ENCODE measurements at regions not wholly inside any gene's neighbourhood (a gene's known extent, or its start where the extent isn't known, plus 50 kb on each side); places are given as distances from the start of the nearest gene placed in this dataset.
"Not testable (repeated sequence)": the region's sequence is repeated elsewhere in the genome, so short reads cannot be mapped to it uniquely, and the experiment has no call there.

DNA sequence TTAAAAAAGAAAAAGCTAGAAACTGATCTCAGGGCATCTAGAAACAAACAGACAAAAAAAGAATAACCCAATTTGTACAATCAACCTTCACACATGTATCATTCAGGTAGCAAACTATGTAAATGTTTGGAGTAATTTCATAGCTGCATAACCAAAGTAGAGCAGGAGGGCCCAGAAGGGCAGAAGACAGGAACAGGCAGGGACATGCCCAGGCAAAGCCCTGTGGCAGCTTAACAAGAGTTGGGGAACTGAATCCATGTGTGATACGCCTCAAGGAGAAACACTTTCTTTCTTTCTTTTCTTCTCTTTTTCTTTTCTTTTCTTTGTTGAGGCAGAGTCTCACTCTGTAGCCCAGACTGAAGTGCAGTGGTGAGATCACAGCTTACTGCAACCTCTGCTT, 390.4 kb upstream of the ANKRD20A1 start:
- H3K4me1 ChIP-seq, H3K27ac ChIP-seq, H3K9me3 ChIP-seq, DNase-seq, H3K4me3 ChIP-seq, H3K27me3 ChIP-seq, H3K36me3 ChIP-seq: not testable (repeated sequence)

DNA sequence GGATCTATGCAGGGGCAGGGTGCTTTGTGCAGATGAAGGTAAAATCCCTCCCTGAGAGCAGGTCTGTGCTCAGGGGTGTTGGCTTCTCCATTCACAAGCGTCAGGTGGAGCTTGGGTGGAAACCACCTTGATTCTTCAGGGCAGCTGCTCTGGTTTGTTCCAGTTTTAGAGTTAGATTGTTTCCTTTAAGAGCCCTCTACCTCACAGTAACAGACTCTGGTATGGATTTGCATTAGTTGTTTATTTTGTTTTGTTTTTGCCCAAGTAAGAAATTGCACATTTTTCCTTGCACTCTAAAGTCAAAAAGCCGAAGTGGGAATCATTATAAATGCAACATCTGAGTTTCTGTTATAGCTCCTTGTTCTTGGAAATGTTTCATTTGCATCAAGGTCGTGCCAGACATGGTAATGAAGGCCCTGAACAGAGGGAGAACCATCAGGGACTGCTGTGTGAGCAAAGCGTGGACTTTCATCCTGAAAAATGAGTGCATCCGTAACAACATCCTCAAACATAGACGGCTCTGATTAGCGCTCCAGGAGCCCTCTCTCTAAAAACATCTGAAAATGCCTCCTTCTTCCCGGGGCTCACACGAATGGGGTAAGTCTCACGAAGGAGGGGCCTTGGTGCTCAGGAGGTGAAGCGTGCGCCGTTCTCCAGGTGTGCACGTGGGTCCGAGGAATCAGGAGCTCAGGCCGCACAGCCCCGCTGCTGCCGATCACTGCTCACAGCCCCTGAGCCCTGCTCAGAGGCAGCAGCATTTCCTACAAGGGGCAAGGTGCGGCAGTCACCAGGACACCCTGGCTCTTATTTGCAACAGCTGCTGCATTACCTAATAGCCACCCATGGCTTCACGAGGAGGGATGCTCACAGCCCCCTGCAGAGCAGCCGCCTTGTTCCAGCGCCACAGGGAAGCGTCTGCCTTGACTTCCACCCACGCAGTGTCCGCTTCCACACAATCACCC, 396.7 kb upstream of the ANKRD20A1 start:
- not testable (repeated sequence) for H3K27ac ChIP-seq, DNase-seq, H3K4me3 ChIP-seq, H3K4me1 ChIP-seq, H3K36me3 ChIP-seq, H3K27me3 ChIP-seq, H3K9me3 ChIP-seq

DNA sequence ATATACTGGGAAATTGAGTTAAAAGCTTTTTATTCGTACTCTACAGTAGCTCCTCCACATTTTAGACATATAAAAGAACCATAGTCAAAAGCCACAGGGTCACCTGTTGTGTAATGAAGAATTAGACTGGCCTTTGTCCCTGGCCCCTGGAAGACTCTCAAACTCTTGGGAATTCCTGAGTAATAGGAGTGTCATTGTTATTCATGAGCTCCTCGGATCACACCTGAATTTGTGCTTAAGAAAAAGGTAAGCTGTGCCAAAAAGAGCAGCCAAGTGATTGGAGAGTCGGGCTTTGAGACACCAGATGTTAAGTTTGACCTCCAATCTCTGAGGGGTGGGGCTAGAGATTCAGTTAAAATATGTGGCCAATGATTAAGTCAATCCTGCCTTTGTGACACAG, 405.8 kb upstream of the ANKRD20A1 start:
- H3K4me1 ChIP-seq, H3K36me3 ChIP-seq, H3K4me3 ChIP-seq, DNase-seq, H3K9me3 ChIP-seq, H3K27ac ChIP-seq, H3K27me3 ChIP-seq: not testable (repeated sequence)

DNA sequence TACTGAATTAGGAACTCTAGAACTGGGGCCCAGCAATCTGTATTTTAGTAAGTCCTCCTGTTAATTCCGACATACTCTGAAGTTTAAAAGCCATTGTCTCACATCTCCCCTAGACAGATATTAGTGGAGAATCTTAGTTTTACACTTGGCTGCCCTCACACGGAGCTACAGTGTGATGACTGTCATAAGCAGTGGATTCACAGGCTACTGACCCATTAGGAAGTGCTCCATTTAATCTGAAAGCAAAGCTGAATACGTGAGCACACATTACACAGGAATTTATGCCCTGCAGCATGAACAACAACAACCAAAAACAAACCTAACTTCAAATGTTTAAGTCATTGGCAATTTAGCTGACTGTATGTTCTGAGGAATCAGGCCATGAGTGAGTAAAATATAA, 416.4 kb upstream of the ANKRD20A1 start:
- H3K27ac ChIP-seq, H3K4me1 ChIP-seq, H3K36me3 ChIP-seq: not testable (repeated sequence)

DNA sequence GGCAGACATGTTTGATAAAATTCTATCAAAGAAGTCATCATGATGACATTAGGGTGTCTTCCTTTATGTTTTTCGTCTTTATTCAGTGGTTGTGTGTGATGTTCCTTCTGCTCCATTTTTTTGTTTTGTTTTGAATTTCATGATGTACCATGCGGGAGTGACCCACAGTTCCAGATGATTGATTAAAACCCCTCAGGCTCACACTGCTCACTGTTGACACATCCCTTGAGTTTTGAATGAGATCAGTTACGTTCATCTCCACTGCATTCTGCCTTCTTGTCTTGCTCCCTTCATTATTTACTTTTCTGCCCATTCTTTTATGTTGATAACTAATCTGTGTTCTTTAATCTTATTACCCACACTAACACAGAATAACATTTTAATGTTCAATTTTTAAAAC, 421.7 kb upstream of the ANKRD20A1 start:
- not testable (repeated sequence) for H3K27ac ChIP-seq, H3K4me1 ChIP-seq

More for the DNA sequence above, 416.4 kb upstream of the ANKRD20A1 start:
- H3K9me3 ChIP-seq, H3K27me3 ChIP-seq, H3K4me3 ChIP-seq, DNase-seq: not testable (repeated sequence)

GRCh38 chr9:67424881-67425280, 432.5 kb upstream of the SPATA31A3 start:
- not testable (repeated sequence) for H3K4me3 ChIP-seq, H3K36me3 ChIP-seq, DNase-seq, H3K9me3 ChIP-seq, H3K27me3 ChIP-seq, H3K27ac ChIP-seq, H3K4me1 ChIP-seq

More for the DNA sequence above, 421.7 kb upstream of the ANKRD20A1 start:
- H3K36me3 ChIP-seq, DNase-seq, H3K27me3 ChIP-seq, H3K4me3 ChIP-seq, H3K9me3 ChIP-seq: not testable (repeated sequence)

DNA sequence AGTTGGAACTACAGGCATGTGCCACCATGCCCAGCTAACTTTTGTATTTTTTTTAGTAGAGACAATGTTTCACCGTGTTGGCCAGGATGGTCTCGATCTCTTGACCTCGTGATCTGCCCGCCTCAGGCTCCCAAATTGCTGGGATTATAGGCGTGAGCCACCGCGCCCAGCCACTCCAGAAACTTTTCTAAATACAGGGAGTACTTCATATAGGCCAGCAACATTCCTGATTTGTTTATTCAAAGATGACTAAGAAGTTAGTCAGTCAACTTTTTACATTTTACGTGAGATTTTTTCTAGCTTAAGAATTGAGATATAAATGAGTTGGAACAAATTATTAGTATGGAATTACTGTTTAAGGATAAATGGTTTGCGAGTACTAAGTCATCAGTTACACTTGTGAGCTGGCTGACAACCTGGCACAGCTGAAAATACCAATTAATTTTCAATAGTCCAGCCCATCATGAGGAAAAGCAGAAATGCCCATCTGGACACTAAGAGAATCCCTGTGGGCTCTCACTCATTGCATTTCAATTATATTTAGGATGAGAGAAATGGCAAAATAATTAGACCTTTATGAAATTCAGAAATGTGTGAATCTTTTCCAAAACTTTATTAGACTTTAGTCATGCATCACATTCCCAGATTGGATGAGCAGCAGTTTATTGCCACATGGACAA, 430.8 kb upstream of the SPATA31A3 start:
- not testable (repeated sequence) for H3K27ac ChIP-seq, H3K4me3 ChIP-seq, H3K27me3 ChIP-seq, H3K4me1 ChIP-seq, H3K9me3 ChIP-seq, DNase-seq, H3K36me3 ChIP-seq

GRCh38 chr9:67418496-67419079, 426.2 kb upstream of the SPATA31A3 start:
- H3K4me1 ChIP-seq, H3K36me3 ChIP-seq, H3K9me3 ChIP-seq, DNase-seq, H3K4me3 ChIP-seq, H3K27ac ChIP-seq, H3K27me3 ChIP-seq: not testable (repeated sequence)

DNA sequence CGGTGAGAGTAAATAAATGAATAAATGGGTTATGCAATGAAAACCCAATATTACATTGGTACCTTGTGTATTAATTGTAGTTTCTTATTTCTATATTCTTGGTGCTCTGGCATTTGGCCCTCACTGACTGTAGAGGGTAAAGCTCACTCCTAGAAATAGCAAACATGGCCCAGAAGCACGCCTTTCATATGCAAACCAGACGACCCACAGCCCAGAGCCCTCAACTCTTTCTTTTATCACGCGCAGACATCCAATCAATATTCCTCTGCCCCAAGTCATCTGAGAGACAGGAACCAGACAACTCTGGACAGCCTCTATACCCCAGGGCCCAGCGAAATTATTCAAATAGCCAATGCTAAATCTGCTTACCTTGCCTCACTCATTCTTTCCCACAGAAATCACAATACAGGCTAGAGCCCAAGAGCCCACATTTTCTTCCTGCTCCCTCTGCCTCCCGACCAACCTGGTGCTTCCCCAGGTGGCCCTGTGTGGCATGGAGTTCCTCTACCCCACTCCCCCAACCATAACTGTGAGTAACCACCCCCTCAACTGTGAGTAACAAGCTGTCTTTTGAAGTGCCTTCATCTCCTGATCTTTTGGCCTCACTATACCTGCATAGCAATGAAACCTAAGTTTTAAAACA, 425.1 kb upstream of the SPATA31A3 start:
- DNase-seq, H3K27ac ChIP-seq, H3K36me3 ChIP-seq, H3K4me3 ChIP-seq, H3K9me3 ChIP-seq, H3K4me1 ChIP-seq, H3K27me3 ChIP-seq: not testable (repeated sequence)

DNA sequence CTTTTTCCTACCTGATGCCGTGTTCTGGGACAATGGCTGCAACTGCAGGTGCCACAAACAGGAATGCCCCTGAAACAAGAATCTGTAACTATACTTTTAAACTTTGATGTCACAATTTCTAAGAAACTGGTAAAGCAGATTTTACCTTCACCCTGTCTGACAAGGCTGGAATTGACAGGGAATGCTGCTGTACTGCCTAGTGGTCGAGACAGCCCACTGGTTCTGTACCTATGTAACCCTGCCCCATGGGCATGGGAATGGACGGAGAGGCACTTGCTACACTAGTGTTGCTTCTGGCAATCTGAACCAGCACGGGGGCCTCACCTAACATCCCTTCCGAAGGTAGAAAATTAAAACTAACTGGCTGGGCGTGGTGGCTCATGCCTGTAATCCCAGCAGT, 424.3 kb upstream of the SPATA31A3 start:
- H3K27me3 ChIP-seq = not testable (repeated sequence)

DNA sequence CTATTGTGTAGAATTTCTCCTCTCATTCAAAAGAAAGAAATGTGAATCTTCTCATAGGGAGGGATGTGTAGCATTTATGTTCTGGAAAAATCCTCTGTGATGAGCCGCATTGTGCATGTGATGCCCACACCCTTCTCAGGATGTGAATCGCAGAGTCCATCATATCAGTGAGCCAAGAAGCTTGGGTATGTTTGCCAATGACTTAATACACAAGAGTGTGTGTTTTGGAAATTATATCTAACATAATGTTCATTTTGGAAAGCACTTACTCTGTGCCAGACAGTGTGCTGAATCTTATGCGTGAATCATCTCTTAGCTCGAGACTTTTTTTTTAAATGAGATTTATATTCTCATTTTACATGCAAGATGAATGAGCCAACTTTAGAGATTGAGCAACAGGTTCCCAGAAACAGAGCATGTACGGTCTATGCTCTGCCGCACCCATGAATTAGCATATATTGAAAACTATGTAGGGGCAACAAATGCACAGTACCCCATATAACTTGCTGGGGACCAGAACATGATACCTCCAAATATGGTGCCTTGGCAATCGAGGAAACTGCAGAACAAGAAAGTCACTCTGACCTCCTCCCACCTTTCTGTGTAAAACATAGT, 418.4 kb upstream of the SPATA31A3 start:
- not testable (repeated sequence) for H3K27ac ChIP-seq, H3K9me3 ChIP-seq, DNase-seq

More for the DNA sequence above, 424.3 kb upstream of the SPATA31A3 start:
- H3K4me1 ChIP-seq, DNase-seq, H3K4me3 ChIP-seq, H3K9me3 ChIP-seq, H3K36me3 ChIP-seq, H3K27ac ChIP-seq: not testable (repeated sequence)

DNA sequence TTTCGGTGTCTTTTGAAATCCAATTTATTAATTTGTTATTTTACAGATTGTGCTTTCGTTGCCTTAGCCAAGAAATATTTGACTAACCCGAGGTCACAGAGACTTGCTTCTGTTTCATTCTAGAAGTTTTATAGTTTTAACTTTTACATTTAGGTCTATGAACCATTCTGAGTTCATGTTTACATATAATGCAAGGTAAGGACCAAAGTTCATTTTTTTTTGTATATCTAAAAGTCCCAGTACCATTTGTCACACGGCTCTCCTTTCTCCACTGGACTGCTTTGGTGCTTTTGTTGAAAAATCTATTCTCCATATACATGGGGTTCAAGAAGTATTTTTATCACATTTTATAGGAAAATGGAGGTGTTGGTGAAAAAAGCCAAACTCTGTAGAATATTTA, 411.4 kb upstream of the SPATA31A3 start:
- not testable (repeated sequence) for H3K9me3 ChIP-seq, H3K27me3 ChIP-seq, DNase-seq, H3K4me1 ChIP-seq, H3K4me3 ChIP-seq, H3K36me3 ChIP-seq, H3K27ac ChIP-seq

More for the DNA sequence above, 418.4 kb upstream of the SPATA31A3 start:
- H3K4me1 ChIP-seq, H3K27me3 ChIP-seq, H3K36me3 ChIP-seq, H3K4me3 ChIP-seq: not testable (repeated sequence)

DNA sequence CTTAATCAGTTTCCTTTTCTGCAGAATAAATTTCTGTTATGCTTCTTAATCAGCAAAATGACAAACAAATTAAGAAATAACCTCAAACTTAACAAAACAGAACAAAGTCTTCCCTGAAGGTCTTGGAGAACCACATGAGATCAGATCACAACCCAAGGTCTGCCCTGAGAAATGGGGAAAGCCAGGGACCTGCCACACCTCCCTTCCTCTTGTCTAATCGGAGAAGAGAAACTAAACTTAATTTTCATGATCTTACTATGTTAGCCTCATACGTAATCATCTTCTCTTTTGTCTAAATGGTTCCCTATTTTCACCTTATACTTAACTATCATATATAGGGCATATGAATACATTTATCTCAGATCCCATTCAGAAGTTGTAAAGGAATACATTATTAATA, 405.4 kb upstream of the SPATA31A3 start:
- not testable (repeated sequence) for H3K27ac ChIP-seq, H3K36me3 ChIP-seq, H3K9me3 ChIP-seq, H3K27me3 ChIP-seq, H3K4me1 ChIP-seq, DNase-seq, H3K4me3 ChIP-seq

DNA sequence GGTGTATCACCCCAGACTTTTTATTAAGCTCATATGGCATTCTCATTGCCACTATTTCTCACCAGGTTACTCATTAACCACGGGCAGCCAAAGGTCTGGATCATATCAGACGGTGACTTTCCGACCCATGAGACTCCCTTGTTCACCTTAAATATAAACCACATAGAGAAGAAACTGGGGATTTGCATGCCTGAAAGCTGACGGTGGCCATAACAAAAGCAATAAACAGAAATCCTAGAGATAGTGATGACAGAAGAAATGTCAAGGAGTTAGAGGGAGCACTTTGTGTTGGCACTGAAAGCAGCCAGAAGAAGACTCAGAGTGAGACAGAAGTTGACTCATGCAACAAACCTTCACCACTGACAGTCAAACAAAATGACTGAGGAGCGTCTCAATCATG, 402.4 kb upstream of the SPATA31A3 start:
- not testable (repeated sequence) for H3K4me1 ChIP-seq, DNase-seq, H3K4me3 ChIP-seq, H3K27me3 ChIP-seq, H3K9me3 ChIP-seq, H3K36me3 ChIP-seq, H3K27ac ChIP-seq

Data from Peyer's patch (tissue), 4 donors.